H1 (cell line): ENCODE measurements at regions not wholly inside any gene's neighbourhood (a gene's known extent, or its start where the extent isn't known, plus 50 kb on each side); places are given as distances from the start of the nearest gene placed in this dataset.

Source experiments
- CTCF ChIP-seq, 3 experiments: IDR thresholded peaks; 1 replicate in 2 of 3; 2 replicates in 1 of 3; pipeline versions ENCODE4 v1.5.1 to v1.6.1; 2011; ENCODE audit warnings: low read length in 3 of 3, mild to moderate bottlenecking in 3 of 3, inconsistent platforms in 2 of 3, low read depth in 1 of 3, moderate library complexity in 1 of 3; ENCODE audit not compliant: insufficient read depth in 1 of 3; ENCODE audit errors: control extremely low read depth in 1 of 3
- HDAC6 ChIP-seq: IDR thresholded peaks from one replicate; pipeline ENCODE4 v1.7.1; 2012; ENCODE audit warnings: low read depth, mild to moderate bottlenecking, inconsistent platforms, low read length, moderate library complexity
- RFX5 ChIP-seq: IDR thresholded peaks from 2 replicates; pipeline ENCODE4 v1.6.1; 2011; ENCODE audit warnings: low read depth, low read length, improper control_type of control experiment, borderline replicate concordance
- TAF1 ChIP-seq: IDR thresholded peaks from 2 replicates; pipeline ENCODE4 v1.6.1; 2011; ENCODE audit warnings: mild to moderate bottlenecking, low read depth, low read length

GRCh38 chr5:125177340-125177739, 430.9 kb upstream of the ZNF608 start:
- no peak for TF ChIP-seq CTCF (IDR thresholded peaks at IDR 0.05; ENCODE audit: control extremely low read depth in 1 of 3, insufficient read depth in 1 of 3, low read depth in 1 of 3, low read length in 3 of 3)
- no peak for TF ChIP-seq TAF1
- TF ChIP-seq HDAC6, result no peak
- no peak for TF ChIP-seq RFX5
